NOMO-1 treated with dmso at 0.1 percent for 144 hours (cell line): ENCODE measurements at regions not wholly inside any gene's neighbourhood (a gene's known extent, or its start where the extent isn't known, plus 50 kb on each side); places are given as distances from the start of the nearest gene placed in this dataset.
"Not testable (repeated sequence)": the region's sequence is repeated elsewhere in the genome, so short reads cannot be mapped to it uniquely, and the experiment has no call there.

Experiments used
- DNase-seq: peaks from one replicate; lab custom pipeline; 2025; ENCODE audit not compliant: unreplicated experiment; lab: John Stamatoyannopoulos, UW

DNA sequence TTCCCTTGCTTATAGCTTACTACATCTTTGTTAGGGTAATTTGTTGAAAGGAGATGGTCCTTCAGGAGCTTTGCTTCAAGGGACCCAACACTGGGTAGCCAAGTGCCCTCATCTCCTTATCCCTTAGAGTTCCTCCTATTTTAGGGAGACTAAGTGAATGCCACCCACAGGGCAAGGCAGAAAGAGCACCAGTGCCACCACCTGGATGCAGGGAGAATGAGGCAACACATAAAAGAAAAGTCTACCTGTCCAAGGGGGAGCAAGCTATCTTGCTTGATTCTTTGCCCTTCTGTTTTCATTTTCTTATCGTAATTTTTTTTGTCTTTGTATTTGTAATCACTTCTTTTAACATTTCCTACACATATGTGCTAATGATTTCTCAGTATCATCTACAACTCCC lies 205.5 kb downstream of the NPR3 start:
- DNase-seq = no peak

GRCh38 chr5:32928761-32929160 lies 217.6 kb downstream of the NPR3 start:
- DNase-seq = no peak

- DNase-seq = not testable (repeated sequence)
Observed at GRCh38 chr5:32931438-32931837, 220.3 kb downstream of the NPR3 start.

DNA sequence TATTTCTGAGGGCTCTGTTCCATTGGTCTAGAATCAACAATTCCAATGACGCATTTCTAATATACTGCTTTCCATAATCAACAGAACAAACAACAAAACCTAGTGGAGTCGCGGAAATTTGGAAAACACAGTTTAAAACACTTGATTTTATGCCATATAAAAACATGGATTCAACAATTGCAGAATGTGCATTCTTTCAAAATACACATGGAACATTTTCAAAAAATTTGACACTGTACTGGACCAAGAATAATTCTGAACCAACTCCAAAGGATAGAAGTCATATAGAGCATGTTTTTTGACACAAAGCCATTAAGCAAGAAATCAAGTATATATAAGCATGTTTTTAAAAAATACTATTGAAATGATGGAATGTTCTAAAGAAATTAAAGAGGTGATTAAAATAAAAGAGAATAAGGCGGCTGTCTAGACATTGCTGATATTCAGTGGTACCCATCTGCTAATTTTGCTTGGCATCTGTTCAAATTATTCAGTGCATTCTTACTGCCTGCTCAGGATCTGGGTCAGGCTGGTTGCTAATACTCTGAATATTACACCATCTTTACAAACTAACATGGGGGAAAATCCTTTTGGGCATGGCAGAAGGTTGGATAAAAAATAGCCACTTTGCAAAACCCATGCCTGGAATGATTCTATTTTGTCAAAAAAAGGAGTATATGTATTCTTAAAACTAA lies 221.3 kb downstream of the NPR3 start:
- no peak for DNase-seq

GRCh38 chr5:32933692-32934091 lies 222.6 kb downstream of the NPR3 start:
- no peak for DNase-seq

DNA sequence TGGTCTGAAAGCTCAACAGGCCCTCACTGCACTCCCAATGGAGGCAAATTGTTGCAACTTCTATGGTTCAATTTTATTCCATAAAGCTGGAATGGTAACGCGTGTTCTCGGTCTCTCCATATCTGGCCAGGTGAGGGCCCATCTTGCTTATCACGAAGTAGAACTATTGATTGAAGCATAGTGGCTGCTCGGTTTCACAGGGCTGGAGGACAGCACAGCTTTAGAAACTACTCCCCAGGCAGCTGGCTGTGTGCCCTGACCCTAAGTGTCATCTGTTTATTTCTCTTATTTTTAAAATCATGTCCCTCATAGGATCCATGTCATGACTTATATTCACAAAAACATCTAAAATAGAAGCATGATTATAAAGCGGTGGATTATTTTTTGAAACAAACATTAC lies 223.4 kb downstream of the NPR3 start:
- no peak for DNase-seq

- DNase-seq = no peak
Observed at GRCh38 chr5:32935283-32935682, 224.2 kb downstream of the NPR3 start.

DNA sequence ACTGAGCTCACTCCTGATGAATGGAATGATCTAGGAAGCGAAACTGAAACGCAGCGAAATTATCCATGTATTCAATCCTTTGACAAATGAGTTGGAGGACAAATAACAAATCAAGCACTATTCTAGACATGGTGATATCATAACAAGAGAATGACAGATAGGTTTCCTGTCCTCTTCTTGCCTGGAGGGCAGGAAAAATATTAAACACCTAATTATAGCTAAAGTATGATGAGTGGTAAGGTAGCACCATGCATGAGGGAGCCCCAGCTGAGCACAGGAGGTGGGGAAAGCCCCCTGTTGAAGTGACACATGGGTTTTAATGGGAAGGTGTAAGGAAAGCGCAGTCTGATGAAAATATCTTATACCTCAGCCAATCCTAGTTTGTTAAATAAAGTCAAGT lies 225.2 kb downstream of the NPR3 start:
- DNase-seq = no peak

DNA sequence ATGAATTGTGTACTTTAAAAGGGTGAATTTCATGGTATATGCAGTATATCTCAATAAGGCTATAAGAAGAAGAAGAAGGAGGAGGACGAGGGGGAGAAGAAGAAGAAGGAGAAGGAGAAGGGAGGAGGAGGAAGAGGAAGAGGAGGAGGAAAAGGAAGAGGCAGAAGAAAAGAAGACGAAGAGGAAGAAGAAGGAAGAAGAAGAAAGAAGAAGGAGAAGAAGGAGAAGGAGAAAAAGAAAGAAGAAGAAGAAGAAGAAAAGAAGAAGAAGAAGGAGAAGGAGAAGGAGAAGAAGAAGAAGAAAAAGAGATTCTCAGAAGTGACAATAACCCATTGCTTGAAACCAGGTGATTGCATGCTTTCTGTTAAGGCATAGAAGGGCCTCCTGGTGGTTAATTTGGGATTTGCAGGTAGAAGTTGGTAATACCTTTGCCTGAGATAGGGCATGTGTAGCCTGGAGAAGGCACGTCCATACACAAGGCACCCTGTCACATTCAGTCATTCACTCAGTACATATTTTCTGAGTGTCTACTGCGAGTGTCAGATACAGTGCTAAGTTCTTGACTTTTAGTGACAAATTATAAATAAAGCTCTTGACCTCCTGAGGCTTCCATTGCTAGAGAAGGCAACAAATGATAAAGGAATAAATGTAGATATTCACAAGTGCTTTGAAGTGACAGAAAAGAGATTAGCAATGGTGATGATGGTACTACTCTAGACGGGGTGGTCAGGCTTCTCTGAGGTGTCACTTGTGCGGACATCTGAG lies 231.3 kb downstream of the NPR3 start:
- peak; percentile 9 for DNase-seq

DNA sequence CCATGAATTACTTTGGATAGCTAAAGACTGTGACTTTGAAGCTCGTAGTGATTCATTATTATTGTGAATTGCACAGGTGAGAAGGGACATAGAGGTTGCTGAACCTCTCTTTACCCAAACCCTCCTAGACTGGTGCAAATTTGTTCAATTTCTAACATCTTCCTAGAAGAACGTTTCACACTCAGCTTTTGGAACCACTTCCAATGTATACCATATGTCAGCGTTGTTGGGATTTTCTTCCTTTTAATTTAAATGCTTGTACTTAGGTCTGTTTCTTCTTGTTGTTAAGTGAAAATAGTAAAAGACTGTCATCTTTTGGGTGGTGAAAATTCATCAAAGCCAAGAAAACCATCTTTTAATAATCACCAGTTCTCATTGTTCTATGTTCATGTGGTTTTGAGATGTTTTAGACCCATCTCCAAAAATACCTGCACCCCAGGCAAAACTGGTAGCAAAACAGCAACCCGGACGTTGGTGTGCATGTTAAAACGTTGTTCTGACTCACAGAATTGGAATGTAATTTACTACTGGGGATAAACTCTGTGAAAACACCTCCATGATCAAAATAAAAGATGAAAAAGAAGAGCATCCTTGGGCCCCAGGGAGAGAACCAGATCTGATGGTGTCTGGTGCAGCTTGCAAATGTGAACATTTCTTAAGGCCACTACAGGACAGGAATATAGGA lies 238.3 kb downstream of the NPR3 start:
- no peak for DNase-seq

DNA sequence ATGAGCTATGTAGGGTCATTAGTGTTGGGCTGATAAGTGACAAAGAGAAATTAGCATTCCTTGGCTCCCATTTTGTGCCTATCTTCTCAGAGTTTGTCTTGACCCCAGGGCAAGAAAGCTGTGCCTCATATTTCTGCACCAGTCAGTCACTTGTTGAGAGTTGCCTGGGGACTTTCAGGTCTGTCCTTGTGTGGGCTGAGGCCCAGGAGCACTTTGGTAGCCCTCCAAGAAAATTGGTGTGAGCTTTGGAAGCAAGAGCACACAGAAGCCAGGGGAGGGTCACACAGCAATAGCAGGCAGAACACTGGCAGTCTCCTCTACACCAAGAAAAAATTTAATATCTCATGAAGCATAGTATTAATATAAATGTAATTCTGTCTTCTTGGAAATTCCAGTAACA lies 239.9 kb downstream of the NPR3 start:
- DNase-seq = no peak

GRCh38 chr5:32951878-32952277 lies 240.8 kb downstream of the NPR3 start:
- no peak for DNase-seq

DNA sequence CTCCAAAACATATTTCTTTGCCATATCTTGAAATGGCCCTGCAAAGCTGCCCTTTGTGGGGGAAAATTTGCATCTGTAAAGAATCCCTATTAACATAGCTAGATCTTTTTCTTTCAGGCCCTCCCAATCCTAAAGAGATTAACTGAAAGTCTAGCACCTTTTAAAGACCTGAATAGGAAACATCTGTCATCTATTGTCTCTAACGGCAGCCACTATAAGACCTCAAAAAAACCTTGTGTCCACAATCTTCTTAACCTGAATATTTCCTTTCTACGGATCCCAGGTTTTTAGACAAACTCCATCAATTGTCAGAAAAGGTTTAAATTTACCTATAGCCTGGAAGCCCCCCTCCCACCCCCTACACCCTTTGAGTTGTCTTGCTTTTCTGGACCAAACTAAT lies 241.3 kb downstream of the NPR3 start:
- not testable (repeated sequence) for DNase-seq

DNA sequence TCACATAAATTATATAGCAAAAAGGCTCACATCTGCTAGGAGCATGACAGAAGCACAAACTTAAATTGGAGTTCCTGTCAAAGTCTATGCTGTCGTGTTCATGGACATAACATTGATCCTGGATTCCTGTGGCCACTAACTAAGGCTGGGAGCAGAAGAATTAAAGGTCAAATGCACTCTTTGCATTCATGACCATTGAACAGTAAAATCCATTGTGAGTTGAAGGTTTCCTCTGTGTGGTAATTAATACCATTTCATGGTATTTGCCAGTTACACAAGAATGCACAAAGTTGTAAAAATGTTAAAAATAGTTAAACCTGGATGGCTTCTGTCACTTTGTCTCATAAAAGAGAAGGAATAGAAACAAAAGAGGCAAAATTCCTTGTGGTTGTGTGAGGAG lies 242.6 kb downstream of the NPR3 start:
- DNase-seq = no peak

- DNase-seq = no peak
Observed at GRCh38 chr5:32955814-32956213, 244.7 kb downstream of the NPR3 start.

- no peak for DNase-seq
Observed at GRCh38 chr5:32960340-32961058, 249.4 kb downstream of the NPR3 start.

DNA sequence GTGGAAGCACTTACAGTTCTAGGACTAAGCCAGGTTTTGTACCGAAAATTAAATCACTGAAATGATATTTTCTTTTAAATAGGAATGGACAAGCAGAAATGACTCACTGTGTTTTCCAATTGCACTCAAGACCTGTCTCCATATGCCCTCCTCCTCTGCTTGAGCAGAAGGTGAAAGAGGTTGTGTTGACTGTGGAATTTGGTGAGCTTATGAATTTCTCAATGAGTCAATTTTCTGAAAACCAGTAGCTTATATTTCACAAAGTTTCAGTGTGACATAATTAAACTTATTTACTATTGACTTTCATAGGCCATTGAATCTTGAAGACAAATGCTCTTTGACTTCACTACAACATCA lies 249.9 kb downstream of the NPR3 start:
- no peak for DNase-seq

DNA sequence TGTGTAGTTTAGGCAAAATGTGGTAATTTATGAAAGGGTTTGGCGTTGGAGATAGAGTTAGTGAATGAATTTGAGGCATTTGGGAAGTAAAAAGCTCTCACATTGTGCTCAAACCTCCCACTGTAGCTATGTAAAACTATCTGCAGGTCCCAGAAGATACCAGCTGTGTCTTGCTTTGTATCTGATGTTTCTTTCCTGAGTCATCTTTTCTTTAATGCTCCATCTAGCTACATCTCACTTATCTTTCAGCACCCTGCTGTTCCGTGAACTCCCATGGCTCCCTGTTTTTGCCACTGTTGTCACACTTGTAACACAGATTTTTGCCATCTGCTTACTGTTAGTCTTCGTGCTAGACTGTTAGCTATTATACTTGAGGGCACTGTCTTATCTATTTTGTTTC lies 253.1 kb downstream of the NPR3 start:
- DNase-seq = no peak

DNA sequence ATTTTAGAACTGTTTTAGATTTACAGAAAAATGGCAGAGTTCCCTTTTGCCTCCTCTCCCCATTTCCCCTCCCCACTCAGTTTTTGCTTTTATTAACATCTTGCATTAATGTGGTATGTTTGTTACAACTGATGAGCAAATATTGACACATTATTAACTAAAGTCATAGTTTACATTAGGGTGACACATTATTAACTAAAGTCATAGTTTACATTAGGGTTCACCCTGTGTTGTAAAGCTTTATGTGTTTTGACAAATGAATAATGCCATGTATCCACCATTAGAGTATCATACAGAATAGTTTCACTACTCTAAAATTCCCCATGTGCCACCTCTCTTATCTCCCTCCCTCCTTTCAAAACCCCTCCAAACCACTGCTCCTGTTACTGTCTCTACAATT lies 262.5 kb downstream of the NPR3 start:
- DNase-seq = no peak

DNA sequence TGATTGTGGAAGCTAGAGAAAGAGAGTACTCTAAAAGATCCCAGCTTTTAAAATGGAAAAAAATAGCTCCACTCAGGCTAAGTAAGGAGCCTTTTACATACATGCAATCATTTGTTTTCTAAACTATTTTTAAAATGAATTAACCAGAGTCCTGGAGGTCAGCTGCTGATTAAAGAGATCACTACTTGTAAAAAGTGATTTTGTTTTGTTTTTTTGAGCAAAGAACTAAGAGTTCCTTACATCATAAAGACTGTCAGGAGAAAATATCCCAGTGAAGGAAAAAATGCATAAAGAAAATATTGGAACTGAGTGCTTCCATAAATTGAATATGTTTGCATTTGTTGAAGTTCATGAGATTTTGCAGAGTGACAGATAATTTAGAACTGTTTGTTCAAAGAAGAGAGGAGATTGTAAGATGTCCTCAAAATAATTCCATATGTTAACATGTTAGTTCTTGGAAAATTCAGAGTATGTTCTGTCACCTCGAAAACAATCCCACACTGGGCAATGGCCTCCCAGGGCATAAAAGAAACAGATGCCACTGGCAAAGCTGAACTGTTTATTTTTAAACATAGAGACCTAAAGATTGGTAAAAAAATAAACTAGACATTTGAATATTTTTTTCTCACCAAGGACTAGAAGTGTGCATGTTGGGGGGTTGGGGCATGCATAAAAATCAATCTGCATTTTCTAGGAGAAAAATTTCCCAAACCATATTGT lies 264.7 kb downstream of the NPR3 start:
- DNase-seq = no peak

DNA sequence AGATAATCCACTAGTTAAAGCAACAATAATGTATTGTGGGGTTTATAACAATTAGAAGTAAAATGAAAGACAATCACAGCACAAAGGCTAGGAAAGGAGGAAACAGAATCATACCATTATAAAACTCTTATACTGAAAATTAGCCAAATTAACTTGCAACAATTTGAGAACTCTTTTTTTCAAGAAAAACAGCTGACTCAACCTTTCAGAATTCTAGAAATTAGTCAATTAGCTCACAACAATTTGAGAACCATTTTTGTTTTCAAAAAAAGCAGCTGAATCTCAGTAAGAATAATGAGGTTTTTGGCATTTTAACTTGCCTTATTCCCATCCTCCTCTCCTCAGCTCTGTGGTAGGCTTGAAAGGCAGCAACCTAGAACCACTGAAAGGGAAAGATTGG lies 269.9 kb downstream of the NPR3 start:
- DNase-seq = no peak
